T1000 (cell line): ENCODE measurements at regions not wholly inside any gene's neighbourhood (a gene's known extent, or its start where the extent isn't known, plus 50 kb on each side); places are given as distances from the start of the nearest gene placed in this dataset.
"Not testable (repeated sequence)": the region's sequence is repeated elsewhere in the genome, so short reads cannot be mapped to it uniquely, and the experiment has no call there.

ENCODE experiments used
- DNase-seq: peaks from one replicate; lab custom pipeline; 2025; ENCODE audit warnings: mixed read lengths; lab: John Stamatoyannopoulos, UW

DNA sequence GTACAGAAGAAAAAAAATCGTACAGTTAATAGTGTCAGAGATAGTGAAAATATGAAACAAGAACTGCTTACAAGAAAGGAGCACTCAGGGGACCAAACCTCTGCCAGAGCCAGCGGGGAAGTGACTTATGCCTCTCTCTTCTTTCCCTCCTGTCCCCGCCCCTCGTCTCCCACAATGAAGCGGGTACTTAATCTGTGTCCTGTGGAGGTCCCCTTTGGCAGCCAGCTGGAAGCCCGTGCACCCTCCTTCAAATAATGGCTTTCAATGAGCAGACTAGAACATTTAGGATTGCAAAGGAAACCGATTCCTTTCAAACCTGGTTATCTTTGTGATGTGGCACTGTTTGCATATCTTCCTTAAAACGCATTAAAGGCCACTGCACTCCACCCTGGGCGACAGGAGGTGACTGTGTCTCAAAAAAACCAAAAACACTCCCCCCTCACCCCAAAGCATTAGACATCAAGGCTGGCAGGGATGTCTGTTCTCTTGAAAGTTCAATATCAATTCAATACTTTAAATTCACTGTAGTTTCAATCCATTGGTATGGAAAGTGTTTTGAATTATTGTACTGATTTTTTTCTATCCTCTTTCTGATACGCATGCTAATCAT is 51.7 kb downstream of the PPIAL4C start:
- DNase-seq = not testable (repeated sequence)

DNA sequence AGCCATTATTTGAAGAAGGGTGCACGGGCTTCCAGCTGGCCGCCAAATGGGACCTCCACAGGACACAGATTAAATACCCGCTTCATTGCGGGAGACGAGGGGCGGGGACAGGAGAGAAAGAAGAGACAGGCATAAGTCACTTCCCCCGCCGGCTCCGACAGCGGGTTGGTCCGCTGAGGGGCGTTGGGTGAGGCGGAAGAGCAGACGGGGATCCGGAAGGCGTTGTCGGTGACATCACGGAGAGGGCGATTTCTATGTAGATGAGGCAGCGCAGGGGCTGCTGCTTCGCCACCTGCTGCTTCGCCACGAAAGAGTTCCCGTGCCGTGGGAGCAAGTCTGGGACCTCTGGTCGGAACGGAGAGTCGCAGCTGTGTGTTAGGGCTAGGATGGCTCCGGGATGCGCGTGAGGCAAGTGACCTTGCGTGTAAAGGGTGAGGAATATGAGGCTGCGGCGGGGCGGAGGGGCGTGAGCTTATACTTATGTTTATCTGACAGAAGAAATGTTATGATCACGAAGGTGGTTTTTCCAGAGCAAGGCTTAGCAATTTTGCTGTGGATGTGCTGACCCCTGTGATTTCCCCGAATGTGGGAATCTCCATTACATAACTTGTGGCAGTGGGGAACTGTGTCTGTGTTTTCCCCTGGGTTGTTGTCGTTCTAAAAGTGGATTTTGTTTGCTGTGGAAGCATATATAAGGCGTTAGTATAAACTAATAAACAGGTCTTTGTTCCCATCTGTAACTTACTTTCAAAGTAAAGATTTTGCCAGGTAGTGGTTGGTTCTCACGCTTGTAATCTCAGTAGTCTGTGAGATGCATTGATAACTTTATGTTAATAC is 52.9 kb downstream of the PPIAL4C start:
- peak; percentile 51 for DNase-seq

DNA sequence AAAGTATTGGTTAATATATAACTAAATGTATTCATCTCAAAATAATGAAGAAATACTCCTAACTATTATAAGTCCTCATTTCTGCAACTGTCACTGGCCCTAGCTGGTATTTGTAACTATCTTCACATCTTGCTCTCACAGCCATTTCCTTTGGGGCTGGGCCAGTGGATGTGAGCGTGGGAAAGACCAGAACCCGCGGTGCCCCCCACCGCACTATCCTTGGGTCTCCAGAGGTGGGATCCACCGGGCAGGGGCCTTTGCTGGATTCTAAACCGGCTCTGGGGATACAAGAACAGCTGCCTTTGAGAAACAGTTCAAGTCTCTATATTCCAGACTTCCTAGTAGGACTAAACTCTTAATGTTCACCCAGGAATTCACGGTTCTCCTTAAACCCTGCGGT is 54.8 kb downstream of the PPIAL4C start:
- DNase-seq = not testable (repeated sequence)

DNA sequence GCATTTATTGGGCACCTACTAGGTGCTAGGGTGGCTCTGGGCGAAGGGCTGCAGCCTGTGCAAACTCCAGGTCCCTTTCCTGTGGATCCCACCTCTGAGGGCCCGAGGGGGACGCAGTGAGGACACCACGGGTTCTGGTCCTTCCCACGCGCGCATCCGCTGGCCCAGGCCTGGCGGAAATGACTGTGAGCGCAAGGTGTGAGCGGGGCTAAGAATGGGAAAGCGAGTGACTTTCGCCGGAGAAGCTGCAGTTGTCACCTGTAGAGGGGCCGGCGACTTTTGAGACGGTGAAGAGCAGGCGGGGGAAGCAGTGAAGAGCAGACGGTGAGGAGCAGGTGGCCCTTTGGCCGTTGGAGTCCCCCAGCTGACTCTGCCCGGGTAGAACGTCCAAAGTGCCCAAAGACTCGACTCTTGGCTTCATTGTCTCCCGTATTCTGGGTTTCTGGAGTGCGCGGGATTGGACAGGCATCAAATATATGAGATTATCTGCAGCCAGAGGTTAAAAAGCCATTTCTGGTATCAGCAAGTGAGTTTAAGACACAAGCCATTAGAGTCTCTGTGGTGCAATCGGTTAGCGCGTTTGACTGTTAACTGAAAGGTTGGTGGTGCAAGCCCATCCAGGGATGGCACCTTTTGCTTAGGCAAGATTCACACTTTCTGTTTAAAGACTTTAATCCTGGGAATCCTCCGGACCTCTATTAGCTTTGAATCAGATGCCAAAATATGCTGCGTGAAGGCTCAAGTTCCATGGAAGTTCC is 55.4 kb downstream of the PPIAL4C start:
- not testable (repeated sequence) for DNase-seq

DNA sequence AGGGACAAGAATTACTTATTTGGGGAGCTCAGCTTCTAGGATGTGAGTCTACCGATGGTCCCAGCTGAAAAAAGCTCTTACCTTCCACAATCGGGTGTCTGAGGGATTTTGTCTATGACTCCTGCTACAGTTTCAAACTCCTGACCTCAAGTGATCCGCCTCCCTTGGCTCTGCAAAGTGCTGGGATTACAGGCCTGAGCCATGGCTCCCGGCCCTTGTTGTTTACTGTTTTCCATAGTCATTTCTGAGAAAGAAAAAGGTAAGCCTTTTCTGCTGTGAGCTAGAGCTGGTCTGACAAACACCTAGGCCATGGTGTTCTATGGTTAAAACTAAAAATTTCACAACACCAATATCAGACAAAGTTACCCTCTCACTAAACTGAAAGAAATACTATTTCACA is 57.5 kb downstream of the PPIAL4C start:
- DNase-seq = not testable (repeated sequence)

DNA sequence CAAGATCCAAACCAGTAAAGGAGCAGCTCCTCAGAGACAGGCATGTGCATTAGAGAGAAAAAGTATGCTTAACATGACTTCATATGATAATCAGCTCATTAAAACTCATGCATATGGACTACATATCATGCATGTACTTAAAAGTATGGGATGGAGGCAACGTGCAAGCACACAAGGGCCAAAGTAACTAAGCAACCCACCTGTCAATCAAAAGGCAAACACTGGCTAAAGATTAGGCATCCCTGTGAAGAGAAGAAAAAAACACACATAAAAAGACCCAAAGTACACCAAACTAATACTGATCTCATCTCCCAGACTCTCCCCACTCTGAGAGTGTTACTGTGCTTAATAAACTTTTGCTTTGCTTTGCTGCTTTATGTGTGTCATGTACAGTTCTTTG is 61.2 kb downstream of the PPIAL4C start:
- not testable (repeated sequence) for DNase-seq

DNA sequence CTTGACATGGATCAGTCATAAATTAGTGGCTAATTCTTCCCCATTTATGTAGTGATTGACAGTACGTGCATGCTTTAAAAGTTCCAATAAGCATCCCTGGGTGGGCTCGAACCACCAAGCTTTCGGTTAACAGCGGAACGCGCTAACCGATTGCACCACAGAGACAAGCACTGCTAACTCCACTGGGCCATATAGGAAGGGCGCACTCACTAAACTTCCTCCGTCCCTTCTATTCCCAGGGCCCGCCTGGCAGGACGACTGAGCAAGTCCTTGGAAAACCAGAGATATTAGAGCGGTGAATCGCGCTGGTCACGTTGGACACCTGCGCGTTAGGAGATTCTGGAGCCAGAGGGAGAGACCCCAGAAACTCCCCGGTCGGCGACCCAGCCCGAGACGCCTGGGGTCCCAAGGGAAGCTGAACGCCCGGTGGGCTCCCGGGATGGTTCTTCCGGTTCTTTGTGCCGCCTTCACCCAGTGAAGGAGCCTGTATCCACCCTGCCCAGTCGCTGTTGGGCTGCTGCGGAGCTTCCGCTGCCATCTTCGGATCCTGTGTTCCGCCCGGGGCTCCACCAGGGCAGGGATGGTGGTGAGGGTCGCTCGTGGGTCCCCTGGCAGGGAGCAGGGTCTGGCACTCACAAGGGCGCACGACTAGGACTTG is 62.8 kb downstream of the PPIAL4C start:
- not testable (repeated sequence) for DNase-seq

DNA sequence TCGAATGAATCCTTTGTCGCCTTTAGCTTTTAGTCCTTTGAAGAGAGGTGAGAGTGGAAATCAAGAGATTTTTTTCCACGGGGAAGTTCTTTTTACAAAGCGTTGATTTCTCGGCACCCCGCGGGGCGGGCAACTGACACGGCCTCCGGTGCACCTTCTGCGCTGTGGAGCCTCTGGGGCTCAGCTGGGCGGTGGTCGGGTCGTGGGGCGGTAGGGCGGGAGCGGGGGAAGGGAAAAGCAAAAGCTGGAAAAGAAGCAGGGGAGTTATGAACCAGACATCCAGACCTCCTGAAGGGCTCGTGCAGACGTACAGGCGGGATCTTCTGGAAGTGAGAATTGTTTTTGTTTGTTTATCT is 63.3 kb downstream of the PPIAL4C start:
- DNase-seq = not testable (repeated sequence)

DNA sequence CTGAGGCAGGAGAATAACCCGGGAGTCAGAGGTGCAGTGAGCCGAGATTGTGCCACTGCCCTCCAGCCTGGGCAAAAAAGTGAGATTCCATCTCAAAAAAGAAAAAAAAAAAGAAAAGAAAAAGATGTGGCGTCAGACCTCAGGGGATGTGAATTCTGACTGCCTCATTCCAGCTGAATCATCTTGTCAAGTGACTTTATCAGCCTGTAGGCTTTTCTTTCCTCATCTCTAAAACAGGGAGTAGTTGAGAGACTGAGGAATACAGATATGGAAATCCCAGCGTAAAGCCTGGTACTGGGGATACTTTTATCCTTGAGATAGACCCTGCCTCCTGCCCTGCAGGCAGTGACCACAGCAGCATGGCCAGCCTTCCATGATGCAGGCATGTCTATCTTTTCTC is 74.1 kb downstream of the PPIAL4C start:
- not testable (repeated sequence) for DNase-seq

DNA sequence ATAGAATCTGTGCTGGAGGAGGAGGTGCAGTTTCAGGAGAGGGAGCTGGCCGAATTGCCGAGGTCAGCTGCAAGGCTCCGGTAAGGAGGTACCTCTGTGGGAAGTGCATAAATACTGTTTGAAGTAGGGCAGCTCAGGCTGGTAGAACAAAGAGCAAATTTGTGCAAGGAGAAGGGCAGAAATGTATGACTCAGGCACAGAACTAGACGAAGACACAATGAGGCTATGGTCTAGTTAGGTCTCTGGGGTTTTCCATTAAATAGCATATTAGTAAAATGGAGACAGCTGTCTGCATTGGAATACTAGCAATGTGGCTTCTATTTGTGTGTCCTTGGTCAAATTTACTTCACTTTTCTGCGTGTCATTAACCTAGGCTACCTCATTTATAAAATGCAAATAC is 74.5 kb downstream of the PPIAL4C start:
- DNase-seq = not testable (repeated sequence)

DNA sequence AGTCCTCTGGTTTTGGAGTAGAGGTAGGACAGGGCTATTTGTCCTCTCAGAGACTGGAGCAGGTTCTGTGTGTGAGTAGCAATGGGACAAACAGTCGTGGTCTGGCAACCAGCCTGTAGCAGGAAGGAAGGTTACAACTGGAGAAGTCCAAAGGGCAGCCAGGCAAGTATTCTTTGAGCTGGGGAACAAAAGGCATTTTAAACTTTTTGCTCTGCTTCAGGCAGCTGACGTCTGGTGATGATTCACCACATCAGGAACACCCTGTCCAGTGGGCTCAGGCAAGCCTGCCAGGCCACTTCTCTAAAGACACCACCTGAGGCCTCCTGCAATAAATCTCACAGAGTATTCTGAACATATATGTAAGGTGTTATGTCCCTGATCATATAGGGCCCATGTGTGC is 81.0 kb downstream of the PPIAL4C start:
- not testable (repeated sequence) for DNase-seq

DNA sequence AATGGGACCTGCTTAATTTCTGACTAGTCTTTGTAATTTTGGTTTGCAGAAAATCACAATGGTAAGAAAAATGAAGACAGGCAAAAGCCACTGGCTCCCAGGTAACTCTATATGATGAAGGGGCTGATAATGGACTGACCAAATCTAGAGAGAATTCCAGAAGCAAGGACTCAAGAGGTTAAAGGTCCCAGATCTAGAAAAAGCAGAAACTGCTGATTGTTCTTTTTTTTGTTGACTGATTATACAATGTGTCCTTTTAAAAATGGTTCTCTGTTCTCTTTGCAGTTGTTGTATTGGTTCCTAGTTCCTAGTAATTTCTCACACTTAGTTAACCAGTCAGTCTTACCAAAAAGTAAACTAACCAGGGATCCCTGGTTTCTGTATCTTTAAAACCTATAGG is 81.4 kb downstream of the PPIAL4C start:
- not testable (repeated sequence) for DNase-seq

DNA sequence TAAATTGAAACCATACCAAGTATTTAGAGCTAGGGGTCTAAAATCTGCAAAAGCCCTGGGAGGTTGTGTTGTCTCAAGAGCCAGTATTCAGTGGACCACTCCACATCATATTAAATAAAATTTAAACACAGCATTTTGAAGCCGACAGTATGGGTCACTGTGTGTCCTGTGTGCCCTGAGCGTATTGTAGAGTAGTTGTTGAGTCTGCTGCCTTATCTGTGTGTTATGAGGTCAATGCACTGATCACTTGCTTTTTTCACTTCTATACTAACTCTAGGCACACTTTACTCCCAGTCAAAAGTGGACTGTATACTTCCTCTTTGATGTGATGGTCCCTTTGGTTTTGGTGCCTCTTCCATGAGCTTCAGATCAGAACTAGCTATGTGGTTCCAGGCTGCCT is 81.9 kb downstream of the PPIAL4C start:
- DNase-seq = not testable (repeated sequence)

DNA sequence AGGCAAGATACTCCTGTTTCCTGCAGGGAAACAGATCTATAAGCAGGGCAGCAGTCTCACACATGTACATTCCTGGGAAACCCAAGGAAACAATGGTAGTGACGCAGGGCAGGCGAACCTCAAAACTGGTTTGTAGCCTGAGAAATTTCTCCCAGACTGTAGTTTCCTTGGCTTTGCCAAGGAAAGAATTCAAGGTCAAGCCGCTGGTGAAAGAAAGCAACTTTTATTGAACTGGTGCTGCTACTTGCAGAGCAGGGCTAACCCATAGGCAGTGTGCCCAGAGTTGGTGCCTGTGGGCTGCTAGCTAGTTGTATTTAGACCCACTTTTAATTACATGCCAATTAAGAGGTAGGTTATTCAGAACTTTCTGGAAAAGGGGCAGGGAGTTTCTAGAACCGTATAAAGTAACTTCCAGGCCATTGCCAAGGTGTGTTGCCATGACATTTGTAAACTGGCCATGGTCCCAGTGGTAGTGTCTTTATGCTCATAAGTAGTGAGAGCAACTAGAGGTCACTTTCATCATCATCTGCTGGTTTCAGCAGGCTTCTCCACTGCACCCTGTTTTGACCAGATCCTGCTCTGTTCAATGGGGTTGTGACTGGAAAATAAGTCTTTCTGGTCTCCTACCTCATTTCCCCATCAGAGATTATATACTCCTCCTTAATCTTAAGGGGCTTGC is 89.7 kb downstream of the PPIAL4C start:
- DNase-seq = not testable (repeated sequence)

DNA sequence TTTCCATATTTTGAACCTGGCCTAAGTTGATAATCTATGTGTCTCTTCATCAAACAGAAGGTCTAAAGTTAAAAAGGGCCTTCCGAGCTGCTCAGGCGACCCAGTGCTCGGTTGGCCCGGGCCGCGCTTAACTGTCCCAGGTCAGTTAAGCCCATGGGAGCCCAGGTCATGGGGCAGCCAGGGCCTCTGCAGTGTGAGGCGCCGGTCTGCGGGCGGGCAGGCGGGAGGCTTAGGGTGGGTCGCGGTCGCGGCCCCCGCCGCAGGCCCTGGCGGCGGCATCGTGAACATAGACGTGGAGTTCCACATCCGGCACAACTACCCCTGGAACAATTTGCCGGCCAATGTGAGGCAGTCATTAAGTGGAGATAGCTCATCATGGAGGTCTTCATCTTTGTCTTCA is 91.3 kb downstream of the PPIAL4C start:
- DNase-seq = not testable (repeated sequence)

DNA sequence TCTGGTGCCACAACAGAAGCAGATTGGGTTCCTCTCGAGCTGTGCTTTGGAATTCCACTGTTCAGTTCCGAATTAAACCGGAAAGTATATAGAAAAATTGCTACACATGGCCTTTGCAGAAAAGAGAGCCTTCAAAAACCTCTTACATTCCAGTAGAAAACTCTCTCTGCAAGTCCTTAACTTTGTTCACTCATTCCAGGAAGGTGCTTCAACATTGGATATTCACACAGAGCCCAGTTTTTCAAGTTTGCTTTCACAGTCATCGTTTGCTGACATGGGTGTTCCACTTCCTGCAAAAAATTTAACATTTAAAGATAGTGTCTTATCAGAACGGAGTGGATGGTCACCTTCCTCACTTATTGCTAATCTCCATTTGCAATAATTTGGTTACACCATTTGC is 93.7 kb downstream of the PPIAL4C start:
- not testable (repeated sequence) for DNase-seq

DNA sequence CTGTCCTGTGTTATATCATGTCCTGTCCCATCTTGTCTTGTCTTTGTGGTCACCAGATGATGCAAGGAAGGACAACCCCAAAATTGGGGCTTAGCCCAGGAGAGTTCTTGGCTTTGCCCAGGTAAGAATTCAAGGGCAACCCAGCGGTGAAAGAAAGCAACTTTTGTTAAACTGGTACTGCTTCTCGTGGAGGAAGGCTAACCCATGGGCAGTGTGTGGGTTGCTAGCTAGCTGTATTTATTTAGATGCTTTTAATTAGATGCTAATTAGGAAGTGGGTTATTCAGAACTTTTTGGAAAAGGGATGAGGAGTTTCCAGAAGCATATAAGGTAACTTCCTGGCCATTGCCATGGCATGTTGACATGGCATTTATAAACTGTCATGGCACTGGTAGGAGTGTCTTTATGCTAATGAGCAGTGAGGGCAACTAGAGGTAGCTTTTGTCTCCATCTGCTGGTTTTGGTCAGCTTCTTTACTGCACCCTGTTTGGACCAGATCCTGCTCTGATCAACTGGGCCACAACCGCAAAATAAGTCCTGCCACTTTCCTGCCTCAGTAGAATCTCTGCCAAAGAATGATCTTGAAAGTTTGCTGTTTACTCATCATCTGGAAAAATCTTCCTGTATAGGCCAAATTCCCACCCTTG is 95.8 kb upstream of the FCGR1A start:
- not testable (repeated sequence) for DNase-seq

DNA sequence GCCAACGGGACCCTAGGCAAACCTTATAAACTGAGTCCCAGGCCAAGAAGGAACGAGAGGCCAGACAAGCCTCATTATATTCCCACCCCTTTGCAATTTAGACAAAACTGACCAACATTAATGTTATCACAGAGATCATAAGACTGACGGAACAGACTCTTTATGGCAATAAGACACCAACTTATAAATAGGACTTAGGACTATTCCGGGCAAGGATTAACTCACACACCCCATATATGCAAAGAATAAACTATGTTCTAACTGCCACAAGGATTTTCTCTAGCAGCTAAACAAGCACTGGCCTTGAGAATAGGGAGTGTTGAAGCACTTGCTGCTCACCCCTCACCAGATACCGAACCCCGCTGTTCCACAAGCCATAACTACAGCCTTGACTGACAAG is 91.1 kb upstream of the FCGR1A start:
- not testable (repeated sequence) for DNase-seq

DNA sequence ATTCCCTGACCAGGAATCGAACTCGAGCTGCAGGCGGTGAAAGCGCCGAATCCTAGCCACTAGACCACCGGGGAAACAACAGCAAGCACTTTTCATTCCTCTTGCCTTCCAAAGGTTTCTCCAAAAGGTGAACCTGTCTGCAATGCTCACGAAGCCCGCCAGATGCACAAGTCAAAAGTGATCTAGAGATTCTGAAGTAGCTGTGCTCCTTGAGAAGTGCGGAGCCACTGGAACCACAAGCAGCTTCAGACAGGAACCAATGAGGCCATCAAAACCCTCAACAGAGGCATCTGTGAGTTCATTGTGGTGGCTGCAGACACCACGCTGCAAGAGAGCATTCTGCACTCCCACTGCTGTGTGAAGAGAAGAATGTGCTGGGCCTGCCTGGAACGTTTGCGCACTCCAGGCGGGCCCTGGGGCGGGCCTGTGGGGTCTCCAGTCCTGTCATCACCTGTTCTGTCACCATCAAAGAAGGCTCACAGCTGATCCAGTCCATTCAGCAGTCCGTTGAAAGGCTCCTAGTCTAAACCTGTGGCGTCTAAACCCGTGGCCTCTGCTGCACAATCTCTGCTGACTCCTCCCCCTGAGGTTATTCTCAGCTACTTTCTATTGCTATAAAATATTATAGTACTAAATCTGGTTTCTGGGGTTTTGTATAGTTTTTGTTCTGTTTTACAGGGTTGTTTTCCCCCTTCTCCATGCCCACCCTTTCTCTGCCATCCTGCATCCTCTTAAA is 89.5 kb upstream of the FCGR1A start:
- not testable (repeated sequence) for DNase-seq

DNA sequence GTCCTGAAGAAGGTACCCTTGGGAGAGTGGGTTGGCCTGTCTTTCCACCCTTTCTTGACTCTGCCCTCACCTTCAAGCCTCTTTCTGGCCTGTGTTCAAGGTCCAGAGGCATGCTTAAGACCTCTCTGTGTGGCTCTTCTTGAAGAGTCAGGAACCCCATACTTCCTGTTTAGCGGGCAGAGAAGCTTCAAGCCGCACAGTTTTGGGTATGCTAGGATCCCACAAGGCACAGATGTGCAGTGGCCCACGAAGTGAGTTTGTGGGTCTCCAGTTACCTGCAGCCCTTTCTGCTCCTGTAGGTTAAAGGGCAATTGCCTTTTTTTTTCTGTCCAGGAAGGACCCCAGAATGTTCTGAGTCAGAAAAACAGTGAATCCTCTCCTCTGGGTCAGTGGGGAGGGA is 87.4 kb upstream of the FCGR1A start:
- not testable (repeated sequence) for DNase-seq
